ENCODE measurements at regions not wholly inside any gene's neighbourhood (a gene's known extent, or its start where the extent isn't known, plus 50 kb on each side); places are given as distances from the start of the nearest gene placed in this dataset.

DNA sequence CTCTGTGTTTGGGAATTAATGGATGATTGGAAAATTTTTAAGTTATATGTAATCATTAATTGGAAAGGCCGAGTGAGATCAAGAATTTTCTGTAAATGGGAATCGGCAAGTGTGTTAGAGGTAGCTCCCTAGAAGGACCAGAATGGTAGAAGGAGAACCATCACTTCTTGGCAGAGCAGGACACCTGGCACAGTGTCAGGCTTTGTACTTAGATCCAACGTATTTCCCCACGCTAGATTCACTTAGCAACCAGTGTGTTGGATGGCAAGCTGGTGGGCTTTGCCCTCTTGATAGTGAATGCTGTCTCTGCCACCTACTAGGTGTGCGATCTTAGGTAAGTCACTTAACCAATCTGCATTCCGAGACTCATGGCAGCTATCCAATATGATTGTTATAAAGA lies 107.8 kb upstream of the ZNF438 start:
- TF ChIP-seq, protein P1, sequence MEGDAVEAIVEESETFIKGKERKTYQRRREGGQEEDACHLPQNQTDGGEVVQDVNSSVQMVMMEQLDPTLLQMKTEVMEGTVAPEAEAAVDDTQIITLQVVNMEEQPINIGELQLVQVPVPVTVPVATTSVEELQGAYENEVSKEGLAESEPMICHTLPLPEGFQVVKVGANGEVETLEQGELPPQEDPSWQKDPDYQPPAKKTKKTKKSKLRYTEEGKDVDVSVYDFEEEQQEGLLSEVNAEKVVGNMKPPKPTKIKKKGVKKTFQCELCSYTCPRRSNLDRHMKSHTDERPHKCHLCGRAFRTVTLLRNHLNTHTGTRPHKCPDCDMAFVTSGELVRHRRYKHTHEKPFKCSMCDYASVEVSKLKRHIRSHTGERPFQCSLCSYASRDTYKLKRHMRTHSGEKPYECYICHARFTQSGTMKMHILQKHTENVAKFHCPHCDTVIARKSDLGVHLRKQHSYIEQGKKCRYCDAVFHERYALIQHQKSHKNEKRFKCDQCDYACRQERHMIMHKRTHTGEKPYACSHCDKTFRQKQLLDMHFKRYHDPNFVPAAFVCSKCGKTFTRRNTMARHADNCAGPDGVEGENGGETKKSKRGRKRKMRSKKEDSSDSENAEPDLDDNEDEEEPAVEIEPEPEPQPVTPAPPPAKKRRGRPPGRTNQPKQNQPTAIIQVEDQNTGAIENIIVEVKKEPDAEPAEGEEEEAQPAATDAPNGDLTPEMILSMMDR (IDR thresholded peaks at IDR 0.05; ENCODE audit: insufficient read depth, low read length, poor library complexity, severe bottlenecking), result no peak
- no peak for DNase-seq (ENCODE audit: extremely low read depth, insufficient read length)

DNA sequence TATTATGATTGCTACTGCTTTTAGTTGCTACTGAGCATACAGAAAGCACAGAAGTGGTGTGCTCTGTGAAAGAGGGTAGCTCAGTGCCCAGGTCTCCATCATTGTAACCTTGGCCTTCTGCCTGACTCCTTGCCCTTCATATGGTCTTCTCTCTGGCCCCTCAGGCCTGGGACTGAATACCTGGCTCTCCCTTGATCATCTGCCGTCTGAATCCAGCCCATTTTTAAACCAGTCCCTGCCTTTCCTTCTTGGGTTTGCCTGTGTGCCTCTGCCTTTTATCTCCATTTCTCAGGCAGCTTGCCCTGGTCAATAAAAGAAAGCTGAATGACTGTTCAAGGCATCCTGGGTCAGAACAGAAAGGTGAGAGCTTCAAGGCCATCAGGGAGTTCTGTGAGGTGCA lies 109.1 kb upstream of the ZNF438 start:
- no peaks in the 10 kb centered on the region for H3K27me3 ChIP-seq (replicated peaks; ENCODE audit: control insufficient read depth, insufficient read depth, low read length)
- TF ChIP-seq, protein P1 (IDR thresholded peaks at IDR 0.05; ENCODE audit: insufficient read depth, low read length, poor library complexity, severe bottlenecking), result no peak
- no peaks in the 10 kb centered on the region for H3K36me3 ChIP-seq (ENCODE audit: control insufficient read depth, insufficient read depth, low read length)
- H3K4me3 ChIP-seq (replicated peaks; ENCODE audit: low read depth, low read length), result no peak overlapping the region
- no peak for DNase-seq (ENCODE audit: extremely low read depth, insufficient read length)

More for the DNA sequence above, 107.8 kb upstream of the ZNF438 start:
- Histone ChIP-seq H3K4me3 (replicated peaks; ENCODE audit: low read depth, low read length) (no peak overlapping the region), H3K27me3 (replicated peaks; ENCODE audit: control insufficient read depth, insufficient read depth, low read length) (no peaks in the 10 kb centered on the region), H3K36me3 (ENCODE audit: control insufficient read depth, insufficient read depth, low read length) (no peaks in the 10 kb centered on the region)

- Histone ChIP-seq H3K4me3 (replicated peaks; ENCODE audit: low read depth, low read length) (no peak overlapping the region), H3K27me3 (replicated peaks; ENCODE audit: control insufficient read depth, insufficient read depth, low read length) (no peaks in the 10 kb centered on the region), H3K36me3 (ENCODE audit: control insufficient read depth, insufficient read depth, low read length) (no peaks in the 10 kb centered on the region)
- TF ChIP-seq, protein P1 (IDR thresholded peaks at IDR 0.05; ENCODE audit: insufficient read depth, low read length, poor library complexity, severe bottlenecking), result no peak
- DNase-seq (ENCODE audit: extremely low read depth, insufficient read length), result no peak
Observed at GRCh38 chr10:31142026-31142425, 110.4 kb upstream of the ZNF438 start.

DNA sequence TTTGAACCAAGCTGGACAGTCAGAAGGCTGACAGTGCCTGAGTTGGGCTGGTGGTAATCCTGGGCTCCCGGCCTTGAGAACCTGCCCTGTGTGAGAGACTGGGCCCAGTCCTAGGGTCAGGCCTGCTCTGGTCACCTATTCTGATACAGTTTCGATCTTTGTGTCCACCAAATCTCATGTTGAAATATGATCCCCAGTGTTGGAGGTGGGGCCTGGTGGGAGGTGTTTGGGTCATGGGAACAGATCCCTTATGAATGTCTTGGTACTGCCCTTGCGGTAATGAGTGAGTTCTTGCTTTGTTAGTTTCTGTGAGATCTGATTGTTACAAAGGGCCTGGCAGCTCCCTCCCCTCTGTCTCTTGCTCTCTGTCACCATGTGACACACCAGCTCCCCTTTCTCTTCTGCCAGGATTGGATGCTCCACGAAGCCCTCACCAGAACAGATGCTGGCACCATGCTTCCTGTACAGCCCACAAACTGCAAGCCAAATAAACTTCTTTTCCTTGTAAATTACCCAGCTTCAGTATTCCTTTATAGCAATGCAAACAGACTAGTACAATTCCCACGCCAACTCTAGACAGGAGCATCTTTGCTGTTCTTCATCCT lies 111.8 kb upstream of the ZNF438 start:
- no peak for DNase-seq (ENCODE audit: extremely low read depth, insufficient read length)
- Histone ChIP-seq H3K27me3 (replicated peaks; ENCODE audit: control insufficient read depth, insufficient read depth, low read length) (no peaks in the 10 kb centered on the region), H3K36me3 (ENCODE audit: control insufficient read depth, insufficient read depth, low read length) (no peaks in the 10 kb centered on the region), H3K4me3 (replicated peaks; ENCODE audit: low read depth, low read length) (no peak overlapping the region)
- TF ChIP-seq, protein P1 (IDR thresholded peaks at IDR 0.05; ENCODE audit: insufficient read depth, low read length, poor library complexity, severe bottlenecking), result no peak

DNA sequence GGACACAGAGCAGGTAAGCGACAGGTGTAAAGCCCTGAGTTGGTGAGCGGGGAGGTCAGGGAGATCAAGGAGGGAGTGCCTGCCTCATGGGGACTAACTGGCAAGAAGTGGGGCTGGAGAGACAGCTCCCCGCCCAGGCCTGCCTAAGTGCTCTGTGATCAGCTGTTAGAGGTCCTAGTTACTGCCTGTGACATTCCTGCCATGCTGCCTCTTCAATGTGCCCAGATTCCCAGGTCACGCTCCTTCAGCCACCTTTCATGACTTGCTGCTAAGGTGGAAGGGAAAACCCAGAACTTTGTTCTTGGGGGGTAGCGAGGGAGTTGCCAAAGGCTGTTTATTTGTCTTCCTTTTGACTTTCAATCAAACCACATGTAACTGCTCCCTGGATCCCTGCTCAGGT lies 114.3 kb upstream of the ZNF438 start:
- TF ChIP-seq, protein P1 (IDR thresholded peaks at IDR 0.05; ENCODE audit: insufficient read depth, low read length, poor library complexity, severe bottlenecking), result no peak
- Histone ChIP-seq H3K27me3 (replicated peaks; ENCODE audit: control insufficient read depth, insufficient read depth, low read length) (no peaks in the 10 kb centered on the region), H3K36me3 (ENCODE audit: control insufficient read depth, insufficient read depth, low read length) (no peaks in the 10 kb centered on the region), H3K4me3 (replicated peaks; ENCODE audit: low read depth, low read length) (no peak overlapping the region)
- no peak for DNase-seq (ENCODE audit: extremely low read depth, insufficient read length)

Measured in GM06990 (cell line).